NT2/D1 (cell line): ENCODE measurements at regions not wholly inside any gene's neighbourhood (a gene's known extent, or its start where the extent isn't known, plus 50 kb on each side); places are given as distances from the start of the nearest gene placed in this dataset.

ENCODE experiments used
- DNase-seq: peaks from one replicate; pipeline ENCODE4 v3.0.0-alpha.2; 2011; ENCODE audit warnings: low read depth, low spot score
- H3K27me3 ChIP-seq: 2 replicates; pipeline ENCODE4 v1.6.0; 2011; ENCODE audit warnings: mild to moderate bottlenecking; ENCODE audit not compliant: insufficient read length, insufficient read depth
- H3K36me3 ChIP-seq: 2 replicates; pipeline ENCODE4 v1.6.1; 2011; ENCODE audit warnings: mild to moderate bottlenecking, low read length, mixed read lengths; ENCODE audit not compliant: insufficient read depth, insufficient read length
- H3K4me1 ChIP-seq: 2 replicates; pipeline ENCODE4 v1.5.1; 2011; ENCODE audit not compliant: insufficient read depth, insufficient read length
- H3K4me3 ChIP-seq: 2 replicates; pipeline ENCODE4 v1.5.1; 2011; ENCODE audit warnings: low read depth; ENCODE audit not compliant: insufficient read length
- H3K9ac ChIP-seq: 2 replicates; pipeline ENCODE4 v1.6.0; 2011; ENCODE audit warnings: low read depth; ENCODE audit not compliant: insufficient read length
- H3K9me3 ChIP-seq: 2 replicates; pipeline ENCODE4 v1.5.1; 2011; ENCODE audit warnings: mild to moderate bottlenecking, low read length; ENCODE audit not compliant: insufficient read depth
- SUZ12 ChIP-seq: IDR thresholded peaks from 2 replicates; pipeline ENCODE4 v1.6.1; 2011; ENCODE audit not compliant: insufficient read length, insufficient read depth; ENCODE audit errors: extremely low read depth
- YY1 ChIP-seq: IDR thresholded peaks from 2 replicates; pipeline ENCODE4 v1.6.1; 2011; ENCODE audit not compliant: insufficient read length, insufficient read depth
- ZNF274 ChIP-seq: IDR thresholded peaks from 2 replicates; pipeline ENCODE4 v1.6.1; 2011; ENCODE audit warnings: mild to moderate bottlenecking, low read depth, low read length

DNA sequence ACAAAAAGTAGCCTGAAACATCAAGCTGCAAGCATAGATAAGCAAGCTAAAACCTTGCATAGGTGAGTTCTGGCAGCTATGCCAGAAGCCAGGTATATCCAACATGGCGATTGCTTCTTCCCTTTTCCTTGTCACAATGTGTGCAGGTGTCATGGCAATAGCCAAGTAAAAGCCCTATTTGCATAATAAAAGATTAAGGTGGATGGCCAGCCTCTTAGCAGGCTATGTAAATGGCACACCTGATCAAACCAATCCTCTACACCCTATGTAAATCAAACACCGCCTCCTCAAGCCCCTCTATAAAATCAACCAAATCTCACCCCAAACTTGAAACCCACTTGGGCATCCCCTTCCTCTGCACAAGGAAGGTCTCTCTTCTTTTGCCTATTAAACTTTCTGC is 366.8 kb downstream of the VGLL3 start:
- no peaks in the 10 kb centered on the region for H3K9me3 ChIP-seq
- DNase-seq, result no peak
- no peaks in the 10 kb centered on the region for H3K36me3 ChIP-seq
- no peak overlapping the region for H3K9ac ChIP-seq
- no peak overlapping the region for H3K4me3 ChIP-seq
- TF ChIP-seq ZNF274, result no peak
- TF ChIP-seq YY1, result no peak
- no peak for TF ChIP-seq SUZ12
- no peaks in the 10 kb centered on the region for H3K27me3 ChIP-seq
- no peaks in the 10 kb centered on the region for H3K4me1 ChIP-seq

GRCh38 chr3:86618706-86619105 is 372.2 kb downstream of the VGLL3 start:
- Histone ChIP-seq H3K9me3 (no peaks in the 10 kb centered on the region; the same call in 1 of the 2 replicates), H3K4me3 (no peak overlapping the region), H3K9ac (no peak overlapping the region), H3K27me3 (no peaks in the 10 kb centered on the region), H3K36me3 (no peaks in the 10 kb centered on the region), H3K4me1 (no peaks in the 10 kb centered on the region)
- no peak for DNase-seq
- TF ChIP-seq SUZ12 (no peak), YY1 (no peak), ZNF274 (no peak)

DNA sequence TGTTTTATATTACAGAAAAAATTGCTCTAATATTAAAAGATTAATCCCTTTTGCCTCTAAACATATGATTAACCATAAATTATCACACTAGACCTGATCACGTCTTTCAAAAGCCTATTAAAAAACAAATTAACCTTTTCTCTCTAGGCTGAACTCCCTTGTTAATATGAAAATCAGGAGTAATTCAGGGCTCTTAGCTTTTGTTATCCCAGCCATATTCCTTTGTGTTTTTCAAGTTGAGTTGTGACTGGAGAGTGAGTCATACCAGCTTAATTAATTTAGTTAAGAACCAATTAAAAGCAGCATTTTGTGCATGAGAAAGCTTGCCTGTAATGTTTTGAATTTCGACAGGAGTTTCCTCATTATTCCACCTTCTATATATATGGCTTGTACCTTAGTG is 385.8 kb downstream of the VGLL3 start:
- TF ChIP-seq YY1 (no peak), SUZ12 (no peak), ZNF274 (no peak)
- no peak overlapping the region for H3K4me3 ChIP-seq
- H3K9me3 ChIP-seq, result peaks cover 23% of the 10 kb centered on the region
- no peak for DNase-seq
- no peaks in the 10 kb centered on the region for H3K4me1 ChIP-seq
- H3K9ac ChIP-seq, result no peak overlapping the region
- H3K27me3 ChIP-seq, result no peaks in the 10 kb centered on the region
- no peaks in the 10 kb centered on the region for H3K36me3 ChIP-seq

- Histone ChIP-seq H3K9ac (no peak overlapping the region), H3K9me3 (no peaks in the 10 kb centered on the region), H3K4me1 (no peaks in the 10 kb centered on the region), H3K36me3 (no peaks in the 10 kb centered on the region), H3K4me3 (no peak overlapping the region), H3K27me3 (no peaks in the 10 kb centered on the region)
- DNase-seq, result no peak
- TF ChIP-seq SUZ12 (no peak), YY1 (no peak), ZNF274 (no peak)
These were observed 395.3 kb downstream of the VGLL3 start for GRCh38 chr3:86595696-86596095.

GRCh38 chr3:86594838-86595237 is 396.1 kb downstream of the VGLL3 start:
- Histone ChIP-seq H3K27me3 (no peaks in the 10 kb centered on the region), H3K4me3 (no peak overlapping the region), H3K4me1 (no peaks in the 10 kb centered on the region), H3K9me3 (no peaks in the 10 kb centered on the region), H3K36me3 (no peaks in the 10 kb centered on the region), H3K9ac (no peak overlapping the region)
- TF ChIP-seq ZNF274 (no peak), SUZ12 (no peak), YY1 (no peak)
- DNase-seq, result no peak

DNA sequence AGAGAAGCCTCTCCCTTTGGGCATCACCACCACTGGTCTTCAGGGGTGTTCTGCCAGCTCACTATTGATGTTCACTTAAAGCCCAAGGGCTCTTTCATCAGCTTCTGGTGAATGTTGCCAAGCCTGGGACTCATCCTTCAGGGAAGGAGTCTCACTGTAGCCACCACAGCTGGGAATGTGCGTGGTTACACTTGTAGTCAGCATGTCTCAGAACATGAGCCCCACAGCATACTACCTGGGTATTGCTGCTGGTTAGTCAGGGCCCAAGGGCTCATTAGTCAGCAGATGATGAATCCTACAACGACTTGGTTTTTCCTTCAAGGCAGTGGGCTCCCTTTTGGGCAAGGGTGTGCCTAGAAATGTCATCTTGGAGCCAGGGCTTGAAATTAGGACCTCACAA is 412.9 kb downstream of the VGLL3 start:
- H3K4me1 ChIP-seq, result no peaks in the 10 kb centered on the region
- H3K9ac ChIP-seq, result no peak overlapping the region
- TF ChIP-seq ZNF274, result no peak

GRCh38 chr3:86563400-86563970 is 427.5 kb downstream of the VGLL3 start:
- H3K27me3 ChIP-seq, result no peaks in the 10 kb centered on the region
- no peaks in the 10 kb centered on the region for H3K4me1 ChIP-seq
- TF ChIP-seq SUZ12 (no peak), ZNF274 (no peak), YY1 (no peak)
- H3K36me3 ChIP-seq, result no peaks in the 10 kb centered on the region
- no peaks in the 10 kb centered on the region for H3K9me3 ChIP-seq
- H3K9ac ChIP-seq, result no peak overlapping the region
- no peak overlapping the region for H3K4me3 ChIP-seq
- peak; percentile 43 for DNase-seq

More for the DNA sequence above, 412.9 kb downstream of the VGLL3 start:
- no peak for DNase-seq
- no peak overlapping the region for H3K4me3 ChIP-seq
- H3K27me3 ChIP-seq, result no peaks in the 10 kb centered on the region
- H3K36me3 ChIP-seq, result no peaks in the 10 kb centered on the region
- H3K9me3 ChIP-seq, result no peaks in the 10 kb centered on the region

- no peak for DNase-seq
- Histone ChIP-seq H3K27me3 (no peaks in the 10 kb centered on the region), H3K4me3 (no peak overlapping the region), H3K4me1 (no peaks in the 10 kb centered on the region), H3K36me3 (no peaks in the 10 kb centered on the region), H3K9me3 (no peaks in the 10 kb centered on the region), H3K9ac (no peak overlapping the region)
- TF ChIP-seq YY1 (no peak), ZNF274 (no peak), SUZ12 (no peak)
These were observed 428.9 kb downstream of the VGLL3 start for GRCh38 chr3:86562090-86562489.
